ENCODE measurements at regions not wholly inside any gene's neighbourhood (a gene's known extent, or its start where the extent isn't known, plus 50 kb on each side); places are given as distances from the start of the nearest gene placed in this dataset.

GRCh38 chr13:47251771-47252170, 354.9 kb upstream of the HTR2A start:
- Histone ChIP-seq H3K27ac (no peak overlapping the region), H3K9me3 (no peaks in the 10 kb centered on the region), H3K36me3 (replicated peaks in 1 of 2; ENCODE audit: insufficient read depth in 1 of 2, low read depth in 2 of 2) (no peaks in the 10 kb centered on the region), H3K4me3 (no peak overlapping the region), H3K4me1 (no peaks in the 10 kb centered on the region), H3K27me3 (no peaks in the 10 kb centered on the region)
- intact Hi-C loops (cut with DNase I), result no loop called here
- DNase-seq (no peak), ATAC-seq (no peak)
- TF ChIP-seq, protein P1, sequence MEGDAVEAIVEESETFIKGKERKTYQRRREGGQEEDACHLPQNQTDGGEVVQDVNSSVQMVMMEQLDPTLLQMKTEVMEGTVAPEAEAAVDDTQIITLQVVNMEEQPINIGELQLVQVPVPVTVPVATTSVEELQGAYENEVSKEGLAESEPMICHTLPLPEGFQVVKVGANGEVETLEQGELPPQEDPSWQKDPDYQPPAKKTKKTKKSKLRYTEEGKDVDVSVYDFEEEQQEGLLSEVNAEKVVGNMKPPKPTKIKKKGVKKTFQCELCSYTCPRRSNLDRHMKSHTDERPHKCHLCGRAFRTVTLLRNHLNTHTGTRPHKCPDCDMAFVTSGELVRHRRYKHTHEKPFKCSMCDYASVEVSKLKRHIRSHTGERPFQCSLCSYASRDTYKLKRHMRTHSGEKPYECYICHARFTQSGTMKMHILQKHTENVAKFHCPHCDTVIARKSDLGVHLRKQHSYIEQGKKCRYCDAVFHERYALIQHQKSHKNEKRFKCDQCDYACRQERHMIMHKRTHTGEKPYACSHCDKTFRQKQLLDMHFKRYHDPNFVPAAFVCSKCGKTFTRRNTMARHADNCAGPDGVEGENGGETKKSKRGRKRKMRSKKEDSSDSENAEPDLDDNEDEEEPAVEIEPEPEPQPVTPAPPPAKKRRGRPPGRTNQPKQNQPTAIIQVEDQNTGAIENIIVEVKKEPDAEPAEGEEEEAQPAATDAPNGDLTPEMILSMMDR (IDR thresholded peaks at IDR 0.05), result no peak
- no peak for TF ChIP-seq POLR2A (IDR thresholded peaks at IDR 0.05)
- 58 to 76% methylated on average over 4 of the region's 4 CpGs for WGBS, 2 donors

GRCh38 chr13:47250146-47250545, 353.3 kb upstream of the HTR2A start:
- 68 to 69% methylated on average over 7 of the region's 7 CpGs for WGBS, 2 donors
- no peak for TF ChIP-seq POLR2A (IDR thresholded peaks at IDR 0.05)
- TF ChIP-seq, protein P1 (IDR thresholded peaks at IDR 0.05), result no peak
- DNase-seq (no peak), ATAC-seq (no peak)
- no peaks in the 10 kb centered on the region for H3K27me3 ChIP-seq
- H3K4me3 ChIP-seq, result no peak overlapping the region
- H3K27ac ChIP-seq, result no peak overlapping the region
- intact Hi-C loops (cut with DNase I), result no loop called here
- H3K9me3 ChIP-seq, result no peaks in the 10 kb centered on the region
- no peaks in the 10 kb centered on the region for H3K36me3 ChIP-seq (replicated peaks in 1 of 2; ENCODE audit: insufficient read depth in 1 of 2, low read depth in 2 of 2)
- no peaks in the 10 kb centered on the region for H3K4me1 ChIP-seq

DNA sequence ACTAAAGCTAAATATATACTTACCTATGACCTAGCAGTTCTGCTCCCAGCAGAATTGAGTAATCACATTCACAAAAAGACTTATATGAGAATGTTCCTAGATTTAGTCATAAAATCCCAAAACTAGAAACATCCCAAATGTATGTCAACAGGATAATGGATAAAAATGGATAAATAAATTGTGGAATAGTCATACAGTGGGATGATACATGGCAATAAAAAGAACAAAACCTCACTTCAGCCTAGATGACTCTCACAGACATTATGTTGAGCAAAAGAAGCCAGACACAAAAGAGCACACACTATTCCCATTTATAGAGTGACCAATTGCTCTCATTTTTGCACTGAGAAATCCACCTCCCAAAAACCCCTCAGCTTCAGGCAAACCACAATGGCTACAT, 352.4 kb upstream of the HTR2A start:
- no peak overlapping the region for H3K4me3 ChIP-seq
- no peaks in the 10 kb centered on the region for H3K27me3 ChIP-seq
- H3K27ac ChIP-seq, result no peak overlapping the region
- no peaks in the 10 kb centered on the region for H3K4me1 ChIP-seq
- intact Hi-C loops (cut with DNase I), result no loop called here
- no peaks in the 10 kb centered on the region for H3K9me3 ChIP-seq
- TF ChIP-seq, protein P1 (IDR thresholded peaks at IDR 0.05), result no peak
- TF ChIP-seq POLR2A (IDR thresholded peaks at IDR 0.05), result no peak
- ATAC-seq (no peak), DNase-seq (no peak)
- no peaks in the 10 kb centered on the region for H3K36me3 ChIP-seq (replicated peaks in 1 of 2; ENCODE audit: insufficient read depth in 1 of 2, low read depth in 2 of 2)

DNA sequence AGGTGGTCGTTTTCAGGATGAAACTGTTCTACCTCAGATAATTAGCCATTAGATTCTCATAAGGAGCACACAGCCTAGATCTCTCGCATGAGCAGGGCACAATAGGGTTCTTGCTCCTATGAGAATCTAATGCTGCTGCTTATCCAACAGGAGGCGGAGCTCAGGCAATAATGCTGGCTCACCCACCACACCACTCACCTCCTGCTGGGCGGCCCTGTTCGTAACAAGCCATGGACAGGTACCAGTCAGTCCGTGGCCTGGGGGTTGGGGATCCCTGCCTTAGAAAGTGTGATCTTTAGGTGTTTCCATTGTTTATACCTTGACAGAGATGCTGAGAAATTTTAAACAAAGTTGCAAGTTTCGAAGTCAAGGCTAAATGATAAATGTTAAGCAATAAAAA, 344.6 kb upstream of the HTR2A start:
- TF ChIP-seq POLR2A (IDR thresholded peaks at IDR 0.05), result no peak
- TF ChIP-seq, protein P1 (IDR thresholded peaks at IDR 0.05), result no peak
- H3K36me3 ChIP-seq (replicated peaks in 1 of 2; ENCODE audit: insufficient read depth in 1 of 2, low read depth in 2 of 2), result no peaks in the 10 kb centered on the region
- intact Hi-C loops (cut with DNase I), result no loop called here
- ATAC-seq (no peak), DNase-seq (no peak)
- H3K9me3 ChIP-seq, result no peaks in the 10 kb centered on the region
- H3K27me3 ChIP-seq, result no peaks in the 10 kb centered on the region
- H3K27ac ChIP-seq, result no peak overlapping the region
- H3K4me1 ChIP-seq, result no peaks in the 10 kb centered on the region
- H3K4me3 ChIP-seq, result no peak overlapping the region
- 74 to 77% methylated on average over 7 of the region's 7 CpGs for WGBS, 2 donors

DNA sequence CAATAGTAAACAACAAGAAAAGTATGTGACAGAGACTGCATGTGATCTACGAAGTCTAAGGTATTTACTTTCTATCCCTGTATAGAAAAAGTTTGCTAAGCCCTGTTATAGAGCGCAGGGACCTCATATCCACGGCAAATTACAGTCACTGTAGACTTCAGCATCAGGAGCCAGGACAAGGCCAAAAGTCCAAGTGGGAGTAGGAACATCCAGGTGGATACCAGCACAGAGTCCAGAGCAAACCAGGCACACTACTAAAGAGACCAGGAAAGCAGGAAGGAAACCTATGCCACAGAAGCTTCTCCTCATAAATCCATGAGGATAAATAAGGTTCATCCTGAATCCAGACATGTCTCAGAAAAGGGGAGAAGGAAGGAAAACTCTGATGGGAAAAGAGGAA, 342.2 kb upstream of the HTR2A start:
- H3K36me3 ChIP-seq (replicated peaks in 1 of 2; ENCODE audit: insufficient read depth in 1 of 2, low read depth in 2 of 2), result no peaks in the 10 kb centered on the region
- WGBS, 2 donors, result 72 to 83% methylated on average over 3 of the region's 3 CpGs
- DNase-seq (no peak), ATAC-seq (no peak)
- H3K4me3 ChIP-seq, result no peak overlapping the region
- H3K27me3 ChIP-seq, result no peaks in the 10 kb centered on the region
- TF ChIP-seq, protein P1 (IDR thresholded peaks at IDR 0.05), result no peak
- no peak for TF ChIP-seq POLR2A (IDR thresholded peaks at IDR 0.05)
- no peak overlapping the region for H3K27ac ChIP-seq
- no peaks in the 10 kb centered on the region for H3K9me3 ChIP-seq
- H3K4me1 ChIP-seq, result no peaks in the 10 kb centered on the region
- intact Hi-C loops (cut with DNase I), result no loop called here
